Dermis microvascular lymphatic vessel endothelial cell (primary cell): ENCODE measurements at regions not wholly inside any gene's neighbourhood (a gene's known extent, or its start where the extent isn't known, plus 50 kb on each side); places are given as distances from the start of the nearest gene placed in this dataset.
A peak's percentile ranks its signal among the peaks of the same experiment; 100 is the strongest.
"Not testable (repeated sequence)": the region's sequence is repeated elsewhere in the genome, so short reads cannot be mapped to it uniquely, and the experiment has no call there.

Experiments used
- DNase-seq, 2 donors: peaks; one replicate each; pipeline versions ENCODE4 v3.0.0 to v3.0.0-alpha.2; 2010; ENCODE audit warnings: low read depth in 2 of 2

DNA sequence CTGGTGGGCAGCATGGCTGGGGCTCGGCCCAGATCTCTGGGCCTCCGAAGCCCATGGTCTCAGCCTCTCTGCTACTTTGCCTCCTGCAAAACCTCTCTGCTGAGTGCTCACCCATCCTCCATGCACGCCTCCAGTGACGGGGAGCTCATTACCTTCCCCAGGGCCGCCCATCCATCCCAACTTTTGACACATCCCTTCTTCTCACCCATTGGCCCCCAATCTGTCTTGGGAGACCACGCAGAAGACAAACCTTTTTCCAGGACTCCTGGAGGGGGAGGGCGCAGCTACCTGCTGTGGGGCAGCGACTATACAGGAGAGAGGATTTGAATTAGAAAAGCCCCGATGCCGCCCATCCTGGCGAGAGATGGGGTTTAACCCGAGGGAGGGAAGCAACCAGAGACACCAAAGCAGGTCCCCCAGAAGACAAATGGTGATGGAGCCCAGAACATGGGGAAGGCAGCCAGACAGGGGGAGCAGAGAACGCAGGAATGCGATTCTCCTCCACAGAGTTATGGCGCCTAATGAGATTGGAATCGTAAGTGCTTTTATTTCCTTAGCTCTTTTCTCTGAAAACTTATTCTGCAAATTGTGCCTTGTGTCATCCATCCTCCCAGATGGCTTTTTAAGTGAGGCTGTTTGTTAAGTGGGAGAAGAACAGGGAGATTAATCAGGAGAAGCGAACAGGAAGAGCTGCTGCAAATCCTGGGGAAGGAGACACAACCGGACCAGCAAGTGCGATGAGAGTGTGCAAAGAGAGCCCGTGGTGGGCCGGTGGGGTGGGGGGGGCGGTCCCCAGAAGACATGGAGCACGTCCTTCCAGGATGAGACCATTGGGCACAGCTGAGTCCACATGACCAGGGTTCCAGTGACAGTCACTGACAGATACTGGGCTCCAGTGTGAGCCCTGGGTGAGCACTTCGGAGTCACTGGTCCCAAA is 623.5 kb downstream of the MATN1 start:
- no peak for DNase-seq

DNA sequence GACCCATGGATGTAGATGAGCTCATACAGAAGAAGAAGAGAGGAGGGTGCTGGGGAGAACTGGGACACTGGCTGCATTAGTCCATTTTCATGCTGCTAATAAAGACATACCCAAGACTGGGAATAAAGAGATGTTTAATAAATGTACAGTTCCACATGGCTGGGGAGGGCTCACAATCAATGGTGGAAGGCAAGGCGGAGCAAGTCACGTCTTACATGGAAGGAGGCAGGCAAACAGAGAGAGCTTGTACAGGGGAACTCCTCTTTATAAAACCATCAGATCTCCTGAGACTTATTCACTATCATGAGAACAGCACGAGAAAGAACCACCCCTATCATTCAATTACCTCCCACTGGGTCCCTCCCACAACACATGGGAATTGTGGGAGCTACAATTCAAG is 625.5 kb downstream of the MATN1 start:
- DNase-seq: not testable (repeated sequence)

DNA sequence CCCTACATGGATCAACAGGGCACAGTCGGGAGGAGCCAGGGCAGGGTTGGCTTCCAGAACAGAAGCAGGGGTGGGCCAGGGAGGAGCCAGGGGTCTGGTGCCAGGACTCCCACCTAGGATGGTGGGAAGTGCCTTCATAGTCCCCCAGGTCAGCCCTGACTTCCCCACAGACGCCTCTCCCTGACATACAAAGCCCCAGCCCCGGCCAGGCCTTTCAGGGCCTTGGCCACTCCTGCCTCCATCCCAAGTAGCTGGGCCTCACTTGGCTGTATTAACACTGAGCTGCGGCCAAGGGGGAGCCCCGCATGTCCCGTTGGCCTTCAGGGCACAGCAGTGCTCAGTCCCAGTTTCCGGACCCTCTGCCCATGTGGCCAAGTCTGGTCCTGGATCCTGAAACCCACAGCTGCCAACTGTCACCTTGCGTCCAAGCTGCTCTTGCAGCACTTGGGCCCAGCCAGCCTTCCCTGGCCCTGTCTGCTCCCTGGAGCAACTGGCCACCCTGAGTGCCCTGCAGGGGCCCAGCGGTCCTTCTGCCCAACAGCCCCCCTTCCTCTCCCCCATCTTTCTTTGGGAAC is 627.8 kb downstream of the MATN1 start:
- no peak for DNase-seq

- no peak for DNase-seq
These were observed 628.3 kb downstream of the MATN1 start for GRCh38 chr1:30095051-30095450.

DNA sequence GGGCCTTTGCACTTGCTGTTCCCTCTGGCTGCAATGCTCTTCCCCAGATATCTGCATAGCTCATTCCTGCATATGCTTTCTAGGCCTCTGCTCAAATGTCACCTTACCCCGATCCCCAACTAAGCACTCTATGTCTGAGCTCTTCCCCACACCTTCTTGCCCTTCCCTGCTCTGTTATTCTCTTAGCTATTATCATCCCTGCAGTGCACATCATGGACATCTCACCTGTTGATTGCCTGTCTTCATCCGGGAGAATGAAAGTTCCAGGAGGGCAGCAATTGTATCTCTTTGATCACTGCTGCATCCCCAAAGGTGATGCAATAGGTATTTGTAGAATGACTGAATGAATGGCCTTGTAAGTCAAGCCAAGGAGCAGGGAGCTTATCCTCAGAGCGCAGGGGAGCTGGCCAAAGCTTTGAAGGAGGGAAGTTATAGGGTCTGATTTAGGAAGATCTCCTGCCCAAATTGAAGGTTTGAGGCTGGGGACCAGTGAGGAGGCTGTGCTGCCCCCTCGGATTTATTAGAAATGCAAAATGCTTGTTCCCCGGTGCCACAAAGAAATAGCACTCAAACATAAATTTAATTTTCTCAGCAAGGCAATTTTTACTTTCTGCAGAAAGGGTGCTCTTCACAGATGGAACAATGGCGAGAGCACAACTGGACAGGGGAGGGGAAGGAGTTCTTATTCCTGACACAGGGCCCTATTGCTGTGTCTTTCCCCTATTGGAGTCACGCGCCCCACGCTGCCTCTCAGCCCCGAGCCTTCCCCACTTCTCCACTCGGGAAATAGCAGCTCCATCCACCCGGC is 631.1 kb downstream of the MATN1 start:
- no peak for DNase-seq

DNA sequence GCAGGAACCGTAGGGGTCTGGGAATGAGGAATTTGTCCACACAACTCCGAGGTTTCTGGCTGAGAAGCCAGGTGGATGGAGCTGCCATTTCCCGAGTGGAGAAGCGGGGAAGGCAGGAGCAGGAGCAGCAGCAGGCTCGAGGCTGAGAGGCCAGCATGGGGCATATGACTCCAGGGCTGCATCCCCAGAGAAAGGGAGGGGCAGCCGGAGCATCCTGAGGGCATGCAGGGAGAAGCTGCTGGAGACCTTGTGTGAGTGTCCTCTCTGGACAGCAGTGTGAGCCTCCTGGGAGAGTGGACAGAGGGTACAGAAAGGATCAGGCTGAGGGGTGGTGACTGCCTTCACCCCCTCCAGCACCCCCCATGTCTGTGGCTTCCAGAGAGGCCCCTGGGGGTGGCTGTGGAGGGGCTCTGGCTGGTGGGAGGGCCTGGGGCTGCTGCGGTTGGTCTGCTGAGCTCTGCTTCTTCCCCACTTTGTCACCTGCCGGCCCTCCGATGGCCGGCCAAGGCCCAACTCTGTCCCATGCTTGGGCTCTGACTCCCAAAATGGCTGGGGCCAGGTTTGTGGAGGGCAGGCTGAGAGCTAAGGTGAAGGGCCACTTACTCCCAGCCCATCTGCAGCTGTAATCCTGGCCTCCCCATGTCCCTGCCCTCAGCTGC is 633.1 kb downstream of the MATN1 start:
- DNase-seq: no peak

DNA sequence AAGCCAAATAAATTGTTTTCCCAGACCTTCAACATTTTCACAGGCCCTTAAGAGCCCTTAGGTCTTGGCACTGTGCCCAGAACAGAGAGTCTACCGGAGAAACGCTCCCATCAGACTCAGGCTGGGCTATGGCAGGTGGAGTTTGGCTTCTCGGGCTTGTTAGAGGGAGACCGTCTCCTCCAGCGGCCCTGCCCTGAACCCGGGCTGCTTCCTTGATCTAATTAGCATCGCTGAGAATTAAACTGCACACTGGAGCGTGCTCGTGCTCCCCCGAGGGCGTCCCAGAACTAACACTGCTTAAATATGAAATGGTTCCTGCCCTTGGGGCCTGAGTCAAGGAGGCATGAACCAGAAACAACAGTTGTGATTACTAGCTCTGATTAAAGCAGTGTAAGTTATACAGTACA is 634.4 kb downstream of the MATN1 start:
- DNase-seq: peak in 1 of 2 donors; percentile 5

DNA sequence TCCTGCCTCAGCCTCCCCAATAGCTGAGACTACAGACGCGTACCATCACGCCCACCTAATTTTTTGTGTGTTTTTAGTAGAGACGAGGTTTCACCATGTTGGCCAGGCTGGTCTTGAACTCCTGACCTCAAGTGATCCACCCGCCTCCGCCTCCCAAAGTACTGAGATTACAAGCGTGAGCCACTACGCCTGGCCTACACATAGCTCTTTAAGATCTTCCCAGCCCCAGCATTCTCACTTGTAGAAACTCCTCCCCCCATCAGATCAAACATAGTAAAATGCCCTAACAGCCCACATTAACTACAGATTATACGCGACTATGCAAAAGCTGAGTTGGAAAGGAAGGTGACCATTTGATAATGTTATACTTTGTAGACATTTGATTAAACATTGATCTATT is 634.8 kb downstream of the MATN1 start:
- no peak for DNase-seq

GRCh38 chr1:30087465-30087864 is 635.9 kb downstream of the MATN1 start:
- no peak for DNase-seq

- peak in 1 of 2 donors; percentile 39 for DNase-seq
These were observed 637.3 kb downstream of the MATN1 start for GRCh38 chr1:30085811-30086770.

GRCh38 chr1:30084909-30085571 is 638.3 kb downstream of the MATN1 start:
- DNase-seq: peak in 1 of 2 donors; percentile 8

- DNase-seq: peak in 1 of 2 donors; percentile 82
These were observed 639.5 kb downstream of the MATN1 start for GRCh38 chr1:30083800-30084464.

GRCh38 chr1:30081379-30082102 is 641.8 kb downstream of the MATN1 start:
- DNase-seq: no peak

DNA sequence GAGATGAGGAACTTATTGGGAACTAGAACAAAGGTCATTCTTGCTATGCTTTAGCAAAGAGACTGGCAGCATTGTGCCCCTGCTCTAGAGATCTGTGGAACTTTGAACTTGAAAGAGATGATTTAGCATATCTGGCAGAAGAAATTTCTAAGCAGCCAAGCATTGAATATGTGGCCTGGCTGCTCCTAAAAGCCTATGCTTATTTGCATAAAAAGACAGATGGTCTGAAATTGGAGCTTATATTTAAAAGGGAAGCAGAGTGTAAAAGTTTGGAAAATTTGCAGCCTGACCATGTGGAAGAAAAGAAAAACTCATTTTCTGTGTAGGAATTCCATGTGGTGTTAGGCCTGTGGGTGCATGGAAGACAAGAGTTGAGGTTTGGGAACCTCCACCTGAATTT is 647.5 kb downstream of the MATN1 start:
- DNase-seq: not testable (repeated sequence)

DNA sequence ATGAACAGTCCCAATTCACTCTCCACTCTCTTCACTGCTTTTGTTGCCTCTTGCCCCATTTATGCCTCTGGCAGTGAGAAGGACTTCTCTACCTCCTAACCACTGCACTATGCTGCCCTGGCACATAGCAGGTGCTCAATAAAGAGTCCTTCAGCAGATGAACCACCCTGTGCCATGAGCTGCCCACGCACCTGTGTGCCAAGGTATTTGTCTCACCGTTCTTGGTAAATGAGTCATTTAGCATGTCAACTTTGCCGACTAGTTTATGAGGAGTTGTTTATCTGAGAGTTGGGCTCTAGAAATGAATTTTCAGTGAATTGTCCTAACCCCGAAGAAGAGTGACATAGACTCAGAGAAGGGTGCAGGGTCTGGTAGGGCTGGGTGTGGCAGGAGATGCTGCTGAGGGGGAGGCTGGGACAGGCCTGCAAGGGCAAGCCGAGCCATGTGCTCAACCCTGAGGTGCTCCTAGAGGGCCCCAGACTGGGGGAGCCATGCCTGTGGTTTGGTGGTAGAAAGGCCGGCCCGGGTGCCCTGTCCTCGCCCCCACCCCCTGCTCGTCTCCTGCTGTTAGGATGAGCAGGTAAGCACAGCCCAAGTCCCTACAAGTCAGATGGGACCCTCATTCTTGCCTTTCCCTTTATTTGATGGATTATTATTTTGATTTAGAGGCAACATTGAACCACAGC is 654.5 kb downstream of the MATN1 start:
- DNase-seq: no peak

- no peak for DNase-seq
These were observed 658.8 kb downstream of the MATN1 start for GRCh38 chr1:30064547-30064946.

GRCh38 chr1:30063621-30064280 is 659.6 kb downstream of the MATN1 start:
- no peak for DNase-seq
